ENCODE measurements at regions not wholly inside any gene's neighbourhood (a gene's known extent, or its start where the extent isn't known, plus 50 kb on each side); places are given as distances from the start of the nearest gene placed in this dataset.

DNA sequence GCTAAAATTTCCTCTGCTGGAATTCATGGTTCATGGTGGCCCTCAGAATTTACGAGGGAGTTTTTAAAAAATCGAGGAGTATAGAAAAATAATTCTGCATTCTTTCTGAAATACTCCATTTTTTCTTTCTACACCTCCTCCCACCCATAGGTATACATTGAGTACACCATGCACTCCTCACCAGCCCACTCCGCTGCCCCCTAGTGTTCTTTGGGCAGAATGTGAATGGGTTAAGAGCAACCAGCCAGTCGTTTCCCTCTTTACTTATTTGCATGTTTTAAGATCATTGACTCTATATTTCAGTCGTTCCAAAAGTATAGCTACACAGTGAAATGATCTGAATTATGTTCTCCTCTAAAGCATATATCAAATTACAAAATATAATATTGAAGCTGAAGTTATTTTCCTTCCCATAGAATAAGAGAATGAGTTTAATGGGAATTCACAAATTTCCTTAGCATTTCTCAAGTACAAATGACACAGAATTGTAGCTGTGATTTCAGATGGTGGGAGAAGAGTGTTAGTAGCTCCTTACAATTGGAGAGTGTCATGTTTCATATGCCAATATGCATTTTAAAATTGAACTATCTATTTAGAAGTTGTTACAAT is 977.7 kb upstream of the SLC35B3 start:
- Histone ChIP-seq H3K4me3 (no peak overlapping the region), H3K27ac (no peak overlapping the region)

DNA sequence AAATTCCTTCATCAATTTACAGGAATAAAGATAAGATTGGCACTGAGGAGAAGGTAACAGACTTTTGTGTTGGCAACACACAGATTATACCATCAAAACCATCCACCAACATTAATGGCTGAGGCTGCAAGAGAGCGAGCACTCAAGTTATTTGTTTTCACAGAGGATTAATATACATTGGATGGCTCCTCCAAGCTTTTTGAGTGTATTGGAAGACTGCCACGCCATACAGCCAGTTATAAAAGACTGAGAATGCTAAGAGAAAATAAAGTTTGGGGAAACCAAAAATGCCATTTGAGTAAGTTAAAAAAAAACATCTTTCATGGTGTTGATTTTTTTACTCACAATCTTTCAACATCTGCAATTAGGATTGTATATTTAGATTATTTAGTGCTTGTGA is 973.8 kb upstream of the SLC35B3 start:
- no peak overlapping the region for H3K4me3 ChIP-seq
- no peak overlapping the region for H3K27ac ChIP-seq

DNA sequence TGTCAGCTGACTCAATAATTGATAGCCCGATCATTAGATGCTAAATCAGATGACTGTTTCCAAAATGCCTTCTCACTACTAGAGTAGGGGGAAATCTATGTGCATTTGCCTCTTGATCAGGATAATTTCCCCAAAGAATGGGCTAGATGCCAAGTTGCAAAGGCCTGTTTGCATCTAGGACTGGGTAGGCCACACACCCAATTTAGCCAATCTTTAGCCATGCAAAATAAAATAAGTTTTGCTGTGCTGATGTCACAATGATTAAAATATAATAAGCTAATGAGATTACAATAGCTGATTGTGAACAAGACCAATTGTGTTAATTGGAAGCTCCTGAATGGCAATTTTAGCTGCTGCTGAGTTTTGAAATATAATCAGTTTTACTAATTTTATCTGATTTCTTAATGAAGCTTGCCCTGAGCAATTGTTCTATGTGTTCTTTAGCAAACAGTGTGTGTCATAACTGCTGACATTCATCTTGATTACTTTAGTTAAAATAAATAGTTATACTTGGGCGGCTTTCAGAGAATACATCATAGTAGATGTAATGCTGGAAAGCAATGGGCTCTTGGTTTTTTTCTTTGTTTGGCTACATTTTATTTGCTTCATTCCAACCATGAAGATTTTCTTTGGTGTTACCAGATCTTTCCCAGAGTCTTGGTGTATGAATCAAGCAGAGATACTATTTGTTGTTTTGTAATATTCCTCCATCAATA is 973.2 kb upstream of the SLC35B3 start:
- H3K4me3 ChIP-seq, result no peak overlapping the region
- no peak overlapping the region for H3K27ac ChIP-seq

DNA sequence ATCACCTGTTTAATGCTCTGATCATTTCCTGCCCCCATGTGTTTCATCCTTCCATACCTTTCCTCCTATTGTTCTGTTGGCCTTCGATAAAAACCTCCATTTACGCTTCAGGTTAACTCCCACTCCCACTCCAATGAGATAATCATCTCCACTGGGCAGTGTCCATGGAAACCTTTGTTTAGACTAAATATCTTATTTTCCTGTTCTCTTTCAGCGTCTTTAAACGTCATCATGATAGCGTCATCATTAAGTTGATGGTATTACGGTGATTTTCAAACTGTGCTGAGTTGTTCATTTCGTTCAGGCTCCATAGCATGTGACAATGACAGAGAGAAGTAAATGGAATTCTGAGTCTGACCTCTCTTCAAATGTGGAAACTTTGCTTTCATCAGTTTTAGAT is 970.5 kb upstream of the SLC35B3 start:
- Histone ChIP-seq H3K4me3 (no peak overlapping the region), H3K27ac (no peak overlapping the region)

DNA sequence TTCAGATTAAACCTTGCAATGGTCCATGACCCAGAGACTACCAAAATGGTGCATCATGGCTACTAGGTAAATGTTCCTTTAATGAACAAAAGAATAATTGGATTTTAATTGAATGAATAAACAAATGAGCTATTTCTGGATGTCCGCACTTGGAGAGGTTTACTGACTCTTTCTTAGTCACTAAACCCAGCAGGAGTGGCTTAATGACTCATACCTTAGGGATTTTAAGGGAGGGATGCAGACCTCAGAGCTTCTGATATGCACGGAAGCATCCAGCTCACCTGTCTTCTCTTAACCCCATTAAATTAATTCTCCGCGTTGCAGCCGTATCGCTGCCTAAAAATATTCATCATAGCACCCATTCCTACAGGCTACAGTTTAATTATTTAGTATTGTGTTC is 970.0 kb upstream of the SLC35B3 start:
- Histone ChIP-seq H3K27ac (no peak overlapping the region), H3K4me3 (no peak overlapping the region)

DNA sequence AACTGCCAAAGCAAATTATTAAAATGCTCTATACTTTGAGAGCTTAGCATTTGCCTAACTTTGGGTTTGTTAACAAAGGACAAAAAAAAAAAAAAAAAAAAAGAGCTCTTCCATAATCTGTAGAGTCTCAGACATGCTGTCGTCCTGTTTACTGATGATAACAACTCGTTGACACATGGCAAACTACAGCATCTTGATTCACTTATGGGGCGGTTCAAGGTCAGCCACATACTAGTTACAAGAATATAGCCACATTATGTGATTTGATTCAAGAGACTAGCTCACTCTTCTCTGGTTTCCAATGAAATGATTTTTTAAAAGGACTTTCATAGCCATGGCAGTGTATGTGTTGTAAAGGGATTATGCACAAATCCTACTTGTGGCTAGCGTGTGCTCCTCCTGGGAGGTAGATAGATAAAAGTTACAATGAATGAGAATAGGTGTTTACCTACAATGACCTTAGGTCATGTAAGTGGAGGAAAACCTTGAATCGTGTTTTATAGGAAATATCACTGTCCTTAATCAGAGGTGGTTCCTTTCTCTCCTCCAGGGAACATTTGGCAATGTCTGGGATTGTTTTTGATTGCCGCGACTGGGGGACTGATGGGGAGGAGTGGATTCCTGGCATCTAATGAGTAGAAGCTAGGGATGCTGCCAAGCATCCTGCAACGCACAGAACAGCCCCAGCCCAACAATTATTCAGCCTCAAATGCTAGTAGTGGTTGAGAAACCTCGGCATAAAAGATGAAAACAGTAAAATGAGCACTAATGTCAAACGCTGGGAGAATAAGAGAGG is 969.2 kb upstream of the SLC35B3 start:
- Histone ChIP-seq H3K27ac (no peak overlapping the region), H3K4me3 (no peak overlapping the region)

DNA sequence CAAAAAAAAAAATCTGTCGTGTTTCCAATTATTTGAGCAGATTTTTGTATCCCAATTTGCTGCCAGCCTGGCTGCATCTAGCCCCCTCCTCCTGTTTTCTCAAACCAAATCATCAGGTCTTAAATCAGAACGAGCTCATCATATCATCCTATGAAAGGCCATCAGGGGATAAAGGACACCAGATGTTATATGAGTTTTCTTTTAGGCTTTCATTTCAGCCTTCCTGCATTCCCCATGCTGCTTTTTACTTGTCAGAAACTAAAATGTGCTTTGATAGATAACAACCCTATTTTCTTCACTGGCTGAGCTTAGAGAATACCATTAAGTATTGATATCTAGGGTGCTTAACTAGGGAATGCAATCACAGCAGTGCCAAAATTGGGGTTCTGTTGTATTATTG is 968.4 kb upstream of the SLC35B3 start:
- H3K27ac ChIP-seq, result no peak overlapping the region

DNA sequence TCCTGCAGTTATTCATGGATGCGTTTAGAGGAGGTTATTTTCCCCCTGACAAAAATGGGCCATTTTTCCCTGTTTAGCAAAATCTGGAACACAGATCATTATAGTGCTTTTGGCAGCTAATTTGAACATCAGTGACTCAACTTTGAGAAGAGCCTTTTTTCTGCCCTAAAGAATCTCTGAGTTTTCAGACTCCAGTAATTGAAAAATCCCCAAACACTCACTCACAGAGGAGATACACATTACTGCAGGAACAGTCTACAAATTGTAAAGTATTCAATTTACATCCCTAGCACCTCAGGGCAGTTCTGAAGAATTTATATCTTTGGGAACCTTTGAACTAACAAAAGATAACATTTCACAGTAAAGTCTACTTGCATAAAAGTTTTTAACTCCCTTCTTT is 966.6 kb upstream of the SLC35B3 start:
- Histone ChIP-seq H3K4me3 (no peak overlapping the region), H3K27ac (no peak overlapping the region)

More for the DNA sequence above, 968.4 kb upstream of the SLC35B3 start:
- H3K4me3 ChIP-seq, result no peak overlapping the region

DNA sequence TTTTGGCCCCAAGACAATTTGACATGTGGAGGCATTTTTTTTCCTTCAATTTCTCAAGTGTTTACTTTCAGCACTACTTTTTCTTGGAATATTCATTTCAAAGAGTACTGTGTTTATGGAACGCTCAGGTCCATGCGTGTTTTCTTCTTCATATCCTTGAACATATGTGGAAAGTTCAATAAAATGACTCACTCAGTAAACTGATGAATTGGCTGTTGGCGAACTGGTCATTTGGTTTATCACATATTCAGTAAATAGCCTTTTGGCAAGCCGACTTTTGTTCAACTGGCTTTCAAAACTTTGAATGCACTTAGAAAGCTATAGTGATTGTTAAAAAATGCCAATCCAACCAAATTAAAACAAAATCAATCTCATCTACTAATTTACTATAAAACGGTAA is 964.6 kb upstream of the SLC35B3 start:
- H3K27ac ChIP-seq, result no peak overlapping the region
- no peak overlapping the region for H3K4me3 ChIP-seq

DNA sequence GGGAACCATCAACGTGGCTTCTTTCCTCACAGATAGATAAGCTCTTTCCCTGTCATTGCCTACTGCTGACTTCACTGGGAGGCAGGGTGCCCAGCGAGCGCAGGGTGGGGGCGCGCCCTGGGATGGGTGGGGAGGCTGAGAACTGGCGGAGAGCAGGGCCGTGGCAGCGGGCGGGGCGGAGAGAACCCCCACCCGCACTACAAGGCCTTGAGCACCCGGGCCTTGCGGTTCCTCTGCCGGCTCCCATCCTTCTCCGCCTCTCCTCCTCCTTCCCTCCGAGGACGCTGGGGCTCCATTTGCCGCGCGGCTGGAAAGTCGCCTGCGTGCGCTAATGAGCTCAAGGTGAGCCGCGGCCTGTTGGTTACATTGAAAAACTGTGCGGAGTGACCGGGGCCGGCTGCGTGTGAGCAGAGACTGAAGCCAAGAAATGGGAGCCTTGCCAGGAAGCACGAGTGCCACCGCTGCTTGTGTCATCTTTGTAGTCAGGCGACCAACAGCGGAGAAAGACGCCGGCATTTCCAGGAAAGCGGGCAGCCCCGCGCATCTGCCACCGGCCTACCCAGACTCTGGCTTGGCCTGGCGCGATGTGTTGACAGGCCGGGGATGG is 963.5 kb upstream of the SLC35B3 start:
- no peak overlapping the region for H3K4me3 ChIP-seq
- no peak overlapping the region for H3K27ac ChIP-seq

DNA sequence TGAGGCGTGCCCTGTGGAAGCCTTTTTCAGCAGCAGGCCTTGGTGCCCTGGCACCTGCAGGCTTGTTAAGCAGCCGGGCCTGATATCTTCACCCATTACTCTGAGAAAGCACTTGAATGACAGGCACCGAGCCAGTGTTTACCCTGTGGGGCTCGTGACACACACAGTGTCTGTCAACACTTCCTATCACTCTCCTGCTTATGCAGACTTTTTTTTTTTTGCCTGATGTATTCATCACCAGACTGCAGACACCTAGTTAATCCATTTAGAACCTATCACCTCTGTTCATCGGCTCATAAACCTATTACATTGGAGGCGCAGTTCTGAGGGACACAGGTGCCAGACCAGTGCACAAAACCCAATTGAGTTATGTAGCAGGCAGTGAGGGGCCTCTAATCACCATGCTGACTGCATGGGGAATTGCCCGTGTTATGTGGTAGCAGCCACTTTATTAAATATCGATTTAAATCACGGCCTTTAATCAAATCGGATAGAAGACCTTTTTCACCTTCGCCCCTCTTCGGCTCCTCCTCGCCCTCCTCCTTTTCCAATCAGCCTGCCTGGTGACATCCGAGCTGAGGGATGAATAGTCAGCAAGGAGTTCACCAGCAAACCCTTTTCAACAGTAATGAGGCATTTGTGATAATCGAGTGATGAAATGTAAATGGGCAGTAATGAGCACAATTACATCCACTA is 962.9 kb upstream of the SLC35B3 start:
- Histone ChIP-seq H3K4me3 (no peak overlapping the region), H3K27ac (no peak overlapping the region)

DNA sequence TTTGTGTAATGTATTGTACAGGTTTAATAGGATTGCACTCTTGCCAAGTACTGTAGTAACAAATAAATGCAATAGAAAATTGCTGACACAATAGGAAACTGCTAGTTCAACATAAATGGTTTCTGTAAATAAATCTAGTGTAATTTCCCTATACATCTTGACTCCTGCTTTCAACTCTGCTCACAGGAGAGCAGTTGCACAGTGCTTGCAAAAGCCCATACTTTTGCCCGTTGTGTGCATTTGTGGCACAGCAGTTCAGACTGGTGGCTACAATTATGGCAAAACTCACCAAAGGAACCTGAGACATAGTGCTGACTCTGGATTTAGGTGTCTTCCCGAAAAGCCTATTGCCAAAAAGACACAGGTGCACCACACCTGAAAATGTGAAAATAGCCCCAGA is 953.3 kb upstream of the SLC35B3 start:
- H3K27ac ChIP-seq, result no peak overlapping the region
- H3K4me3 ChIP-seq, result no peak overlapping the region

DNA sequence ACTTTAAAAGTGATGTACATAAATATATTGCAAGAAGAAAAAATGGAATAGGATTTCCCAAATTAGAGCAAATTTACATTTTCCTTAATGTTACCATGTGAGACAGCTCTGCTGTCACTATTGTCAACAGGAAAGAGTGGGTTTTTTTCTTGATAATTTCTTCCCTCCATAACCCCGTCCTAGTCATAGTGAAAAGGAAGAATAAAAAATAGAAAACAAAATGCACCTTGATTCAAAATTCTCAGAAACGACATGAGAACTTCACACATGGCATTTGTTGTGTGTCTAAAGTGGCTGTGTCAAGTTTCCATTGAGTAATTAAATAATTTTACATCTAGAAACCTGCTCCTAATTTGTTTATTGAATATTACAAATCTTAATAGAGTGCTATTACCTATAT is 945.2 kb upstream of the SLC35B3 start:
- Histone ChIP-seq H3K4me3 (no peak overlapping the region), H3K27ac (no peak overlapping the region)

DNA sequence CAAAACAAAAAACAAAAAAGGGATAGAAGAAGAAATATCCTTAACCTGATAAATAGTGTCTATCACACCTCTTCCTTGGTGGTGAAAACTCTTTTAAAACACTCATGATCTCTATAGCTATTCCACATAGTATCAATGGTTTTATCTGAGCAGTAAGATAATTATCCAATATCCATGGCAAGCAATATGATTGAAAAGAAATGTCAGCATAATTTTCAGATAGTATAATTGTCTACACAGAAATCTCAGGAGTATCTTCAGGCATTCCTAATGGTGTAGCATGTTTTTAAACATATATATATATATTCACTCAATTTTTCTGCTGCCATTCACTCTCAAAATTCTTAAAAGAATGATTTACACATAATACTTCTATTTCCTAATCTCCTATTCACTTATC is 938.0 kb upstream of the SLC35B3 start:
- Histone ChIP-seq H3K27ac (no peak overlapping the region), H3K4me3 (no peak overlapping the region)

DNA sequence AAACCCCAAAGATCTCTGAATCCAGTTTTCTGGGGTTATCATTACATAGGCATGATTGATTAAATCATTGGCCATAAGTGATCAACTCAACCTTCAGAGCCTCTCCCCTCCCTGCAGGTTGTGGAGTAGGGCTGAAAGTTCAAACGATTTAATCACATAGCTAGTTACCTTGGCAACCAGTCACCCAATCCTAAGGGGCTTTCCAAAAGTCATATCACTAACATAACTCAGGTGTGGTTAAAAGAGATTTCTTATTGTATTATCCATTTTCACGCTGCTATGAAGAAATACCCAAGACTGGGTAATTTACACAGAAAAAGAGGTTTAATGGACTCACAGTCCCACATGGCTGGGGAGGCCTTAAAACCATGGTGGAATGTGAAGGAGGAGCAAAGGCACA is 935.1 kb upstream of the SLC35B3 start:
- no peak overlapping the region for H3K4me3 ChIP-seq
- H3K27ac ChIP-seq, result no peak overlapping the region

DNA sequence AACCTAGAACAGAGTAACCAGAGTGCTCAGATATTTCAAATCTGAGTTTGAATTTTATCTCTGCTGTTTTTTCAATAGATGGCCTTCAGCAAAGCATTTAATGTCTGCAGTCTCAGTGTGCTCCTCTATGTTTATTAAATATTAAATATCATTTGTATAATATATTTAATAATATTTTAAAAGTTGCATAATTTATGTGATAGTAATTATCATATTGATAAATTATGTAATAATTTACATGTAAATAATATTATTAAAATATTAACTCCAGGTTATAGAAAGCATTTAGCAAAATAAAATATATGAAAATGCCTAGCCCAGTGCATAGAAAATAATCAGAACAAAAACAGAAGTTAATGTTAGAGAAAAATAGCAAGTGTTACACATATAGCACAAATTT is 930.0 kb upstream of the SLC35B3 start:
- Histone ChIP-seq H3K27ac (no peak overlapping the region), H3K4me3 (no peak overlapping the region)

DNA sequence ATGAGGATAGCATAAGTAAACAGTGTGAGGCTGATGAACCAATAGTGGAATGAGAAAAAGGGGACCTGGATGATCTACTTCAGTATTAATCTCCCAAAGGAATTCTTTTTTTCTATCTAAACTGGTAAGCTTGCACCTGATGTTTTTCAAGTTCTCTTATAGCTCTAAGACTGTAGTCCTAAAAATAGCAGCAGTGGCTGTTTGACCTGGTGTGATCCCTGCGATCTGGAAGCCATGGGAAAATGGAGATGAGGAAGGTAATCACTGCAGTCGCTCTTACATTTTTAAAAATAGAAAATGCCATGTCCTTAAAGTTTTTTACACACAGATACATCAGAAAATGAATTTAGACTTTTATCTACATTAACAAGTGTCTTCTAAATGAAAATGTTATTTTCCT is 926.4 kb upstream of the SLC35B3 start:
- Histone ChIP-seq H3K4me3 (no peak overlapping the region), H3K27ac (no peak overlapping the region)

DNA sequence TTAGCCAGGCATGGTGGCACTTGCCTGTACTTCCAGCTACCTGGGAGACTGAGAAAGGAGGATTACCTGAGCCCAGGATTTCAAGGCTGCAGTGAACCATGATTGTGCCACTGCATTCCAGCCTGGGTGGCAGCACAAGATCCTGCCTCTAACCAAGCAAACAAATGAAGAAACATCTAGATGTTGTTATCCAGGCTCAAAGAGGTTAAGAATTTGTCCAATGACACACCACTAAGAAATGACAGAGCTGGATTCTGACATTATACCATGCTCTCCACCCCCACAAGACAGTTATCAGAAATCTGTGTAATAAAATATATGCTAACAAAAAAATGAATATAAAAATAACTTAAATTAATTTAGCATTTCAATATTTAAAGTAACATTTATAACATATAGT is 925.5 kb upstream of the SLC35B3 start:
- Histone ChIP-seq H3K4me3 (no peak overlapping the region), H3K27ac (no peak overlapping the region)

DNA sequence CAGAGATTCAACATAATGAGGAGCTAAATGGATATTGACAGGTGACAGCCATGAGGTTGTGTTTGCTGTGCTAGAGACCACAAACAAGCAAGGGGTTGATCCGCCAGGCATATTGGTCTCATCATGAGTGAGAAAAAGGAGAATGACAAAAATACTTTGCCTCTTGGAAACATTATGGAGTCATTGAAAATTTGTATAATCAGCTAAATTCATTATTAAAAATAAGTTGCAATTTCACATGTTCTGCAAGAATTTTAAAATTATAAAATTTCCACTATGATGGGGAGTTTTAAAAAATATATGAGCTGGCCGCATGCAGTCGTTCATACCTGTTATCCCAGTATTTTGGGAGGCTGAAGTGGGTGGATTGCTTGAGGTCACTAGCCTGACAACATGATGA is 912.3 kb upstream of the SLC35B3 start:
- Histone ChIP-seq H3K4me3 (no peak overlapping the region), H3K27ac (no peak overlapping the region)

DNA sequence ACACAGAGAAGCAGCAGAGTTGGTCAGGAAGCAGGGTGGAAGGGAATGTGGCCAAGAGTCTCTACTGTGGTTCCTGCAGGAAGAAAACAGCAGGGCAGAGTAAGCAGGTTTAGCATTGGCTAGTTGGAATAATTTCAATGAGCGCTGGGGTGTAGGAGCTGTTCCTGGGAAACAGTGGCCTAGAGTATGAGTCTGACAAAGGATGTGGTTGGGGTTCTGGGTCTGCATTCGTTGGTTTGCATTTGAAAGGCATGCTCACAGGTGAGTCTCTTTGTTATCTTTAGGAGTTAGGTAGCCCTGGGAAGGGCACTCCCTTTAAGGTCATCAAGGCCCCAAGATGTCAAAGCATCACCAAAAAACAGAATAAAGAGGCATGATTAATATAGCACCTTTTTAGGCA is 911.6 kb upstream of the SLC35B3 start:
- Histone ChIP-seq H3K4me3 (no peak overlapping the region), H3K27ac (no peak overlapping the region)

All from skin epidermis (tissue), 12 donors.